ENCODE measurements at regions not wholly inside any gene's neighbourhood (a gene's known extent, or its start where the extent isn't known, plus 50 kb on each side); places are given as distances from the start of the nearest gene placed in this dataset.
A peak's percentile ranks its signal among the peaks of the same experiment; 100 is the strongest.

- Histone ChIP-seq H3K27ac (no peak overlapping the region), H3K36me3 (replicated peaks) (no peaks in the 10 kb centered on the region), H3K27me3 (replicated peaks) (no peaks in the 10 kb centered on the region), H3K4me3 (ENCODE audit: low read depth, low read length) (no peak overlapping the region)
- DNase-seq: no peak
- no peak for TF ChIP-seq CTCF (IDR thresholded peaks at IDR 0.05; ENCODE audit: low read depth, low read length, missing control alignments)
- in situ Hi-C loops (cut with HindIII; ENCODE audit: low pct_ligation_motif_present, low sequenced_read_pairs): no loop called here
Observed at GRCh38 chr5:82354543-82354942, 76.4 kb upstream of the RPS23 start.

GRCh38 chr5:82353522-82353921, 75.4 kb upstream of the RPS23 start:
- no peak for TF ChIP-seq CTCF (IDR thresholded peaks at IDR 0.05; ENCODE audit: low read depth, low read length, missing control alignments)
- Histone ChIP-seq H3K27ac (no peak overlapping the region), H3K27me3 (replicated peaks) (no peaks in the 10 kb centered on the region), H3K4me3 (ENCODE audit: low read depth, low read length) (no peak overlapping the region), H3K36me3 (replicated peaks) (no peaks in the 10 kb centered on the region)
- in situ Hi-C loops (cut with HindIII; ENCODE audit: low pct_ligation_motif_present, low sequenced_read_pairs): no loop called here
- no peak for DNase-seq

- Histone ChIP-seq H3K27ac (peak overlapping the region; percentile 75), H3K36me3 (replicated peaks) (no peaks in the 10 kb centered on the region), H3K27me3 (replicated peaks) (no peaks in the 10 kb centered on the region), H3K4me3 (ENCODE audit: low read depth, low read length) (no peak overlapping the region)
- TF ChIP-seq CTCF (IDR thresholded peaks at IDR 0.05; ENCODE audit: low read depth, low read length, missing control alignments): no peak
- peak; percentile 48 for DNase-seq
- in situ Hi-C loops (cut with HindIII; ENCODE audit: low pct_ligation_motif_present, low sequenced_read_pairs): no loop called here
Observed at GRCh38 chr5:82352146-82352791, 74.1 kb upstream of the RPS23 start.

GRCh38 chr5:82351754-82352145, 73.6 kb upstream of the RPS23 start:
- Histone ChIP-seq H3K36me3 (replicated peaks) (no peaks in the 10 kb centered on the region), H3K27me3 (replicated peaks) (no peaks in the 10 kb centered on the region), H3K27ac (peak overlapping the region; percentile 75), H3K4me3 (ENCODE audit: low read depth, low read length) (no peak overlapping the region)
- in situ Hi-C loops (cut with HindIII; ENCODE audit: low pct_ligation_motif_present, low sequenced_read_pairs): no loop called here
- DNase-seq: peak; percentile 70
- TF ChIP-seq CTCF (IDR thresholded peaks at IDR 0.05; ENCODE audit: low read depth, low read length, missing control alignments): peak; percentile 67

GRCh38 chr5:82351297-82351696, 73.1 kb upstream of the RPS23 start:
- Histone ChIP-seq H3K27me3 (replicated peaks) (no peaks in the 10 kb centered on the region), H3K27ac (no peak overlapping the region), H3K36me3 (replicated peaks) (no peaks in the 10 kb centered on the region), H3K4me3 (ENCODE audit: low read depth, low read length) (no peak overlapping the region)
- no peak for DNase-seq
- in situ Hi-C loops (cut with HindIII; ENCODE audit: low pct_ligation_motif_present, low sequenced_read_pairs): no loop called here
- no peak for TF ChIP-seq CTCF (IDR thresholded peaks at IDR 0.05; ENCODE audit: low read depth, low read length, missing control alignments)

GRCh38 chr5:82349652-82350051, 71.5 kb upstream of the RPS23 start:
- Histone ChIP-seq H3K4me3 (ENCODE audit: low read depth, low read length) (no peak overlapping the region), H3K27ac (no peak overlapping the region), H3K36me3 (replicated peaks) (no peaks in the 10 kb centered on the region), H3K27me3 (replicated peaks) (no peaks in the 10 kb centered on the region)
- in situ Hi-C loops (cut with HindIII; ENCODE audit: low pct_ligation_motif_present, low sequenced_read_pairs): no loop called here
- DNase-seq: no peak
- TF ChIP-seq CTCF (IDR thresholded peaks at IDR 0.05; ENCODE audit: low read depth, low read length, missing control alignments): peak; percentile 69
